Astrocyte (in vitro differentiated cells and primary cell): ENCODE measurements at regions not wholly inside any gene's neighbourhood (a gene's known extent, or its start where the extent isn't known, plus 50 kb on each side); places are given as distances from the start of the nearest gene placed in this dataset.

ENCODE experiments used
- DNase-seq: peaks from one replicate; pipeline ENCODE4 v3.0.0-alpha.2; 2010; ENCODE audit warnings: low read depth
- FAIRE-seq: peaks from 2 replicates; lab custom pipeline; 2011; peaks lifted over from hg19 to GRCh38; lab: Jason Lieb, UNC
- H2AFZ ChIP-seq: 2 replicates; pipeline ENCODE4 v1.6.0; 2012; ENCODE audit warnings: low read depth, low read length, inconsistent platforms
- H3K27ac ChIP-seq: 2 replicates; pipeline ENCODE4 v1.5.1; 2011; ENCODE audit warnings: low read depth, low read length, inconsistent platforms
- H3K27me3 ChIP-seq: 2 replicates; pipeline ENCODE4 v1.6.0; 2011; ENCODE audit warnings: low read length, inconsistent platforms; ENCODE audit not compliant: insufficient read depth
- H3K36me3 ChIP-seq: 2 replicates; pipeline ENCODE4 v1.5.1; 2011; ENCODE audit warnings: low read length, inconsistent platforms; ENCODE audit not compliant: insufficient read depth
- H3K4me1 ChIP-seq: 2 replicates; pipeline ENCODE4 v1.5.1; 2011; ENCODE audit warnings: low read length, inconsistent platforms; ENCODE audit not compliant: insufficient read depth
- H3K4me2 ChIP-seq: 2 replicates; pipeline ENCODE4 v1.6.0; 2012; ENCODE audit warnings: low read length, inconsistent platforms
- H3K4me3 ChIP-seq: 2 replicates; pipeline ENCODE4 v1.5.1; 2011; ENCODE audit warnings: low read depth, mild to moderate bottlenecking, low read length, inconsistent platforms; ENCODE audit not compliant: insufficient read depth
- H3K79me2 ChIP-seq: 2 replicates; pipeline ENCODE4 v1.6.0; 2012; ENCODE audit warnings: mild to moderate bottlenecking, low read length, inconsistent platforms; ENCODE audit not compliant: insufficient read depth
- H3K9ac ChIP-seq: 2 replicates; pipeline ENCODE4 v1.6.0; 2012; ENCODE audit warnings: mild to moderate bottlenecking, low read length, inconsistent platforms
- H3K9me3 ChIP-seq: 2 replicates; pipeline ENCODE4 v1.5.1; 2012; ENCODE audit warnings: low read depth, mild to moderate bottlenecking, low read length, inconsistent platforms; ENCODE audit not compliant: insufficient read depth
- H4K20me1 ChIP-seq: 2 replicates; pipeline ENCODE4 v1.6.0; 2012; ENCODE audit warnings: low read length, inconsistent platforms; ENCODE audit not compliant: insufficient read depth
- H3K27ac Mint-ChIP-seq: one replicate; pipeline ENCODE4 v1.8.0; 2021; ENCODE audit warnings: mild to moderate bottlenecking, mixed read lengths; ENCODE audit not compliant: unreplicated experiment
- H3K27me3 Mint-ChIP-seq: one replicate; pipeline ENCODE4 v1.8.0; 2021; ENCODE audit warnings: low read depth, mixed read lengths; ENCODE audit not compliant: unreplicated experiment
- H3K36me3 Mint-ChIP-seq: one replicate; pipeline ENCODE4 v1.8.0; 2021; ENCODE audit warnings: low read depth, mixed read lengths; ENCODE audit not compliant: unreplicated experiment
- H3K4me1 Mint-ChIP-seq: one replicate; pipeline ENCODE4 v1.8.0; 2021; ENCODE audit warnings: low read depth, mixed read lengths; ENCODE audit not compliant: unreplicated experiment
- H3K4me3 Mint-ChIP-seq: one replicate; pipeline ENCODE4 v1.8.0; 2021; ENCODE audit warnings: mild to moderate bottlenecking, moderate library complexity, mixed read lengths; ENCODE audit not compliant: unreplicated experiment
- H3K9me3 Mint-ChIP-seq: one replicate; pipeline ENCODE4 v1.8.0; 2021; ENCODE audit warnings: mild to moderate bottlenecking, mixed read lengths; ENCODE audit not compliant: unreplicated experiment
- CTCF ChIP-seq: IDR thresholded peaks from 2 replicates; pipeline ENCODE4 v1.5.1; 2011; ENCODE audit warnings: low read depth, mild to moderate bottlenecking, inconsistent platforms, low read length, moderate library complexity; ENCODE audit not compliant: insufficient read depth
- EZH2 ChIP-seq: IDR thresholded peaks from 2 replicates; pipeline ENCODE4 v1.6.1; 2012; ENCODE audit warnings: mild to moderate bottlenecking, low read length, inconsistent platforms; ENCODE audit not compliant: insufficient read depth

DNA sequence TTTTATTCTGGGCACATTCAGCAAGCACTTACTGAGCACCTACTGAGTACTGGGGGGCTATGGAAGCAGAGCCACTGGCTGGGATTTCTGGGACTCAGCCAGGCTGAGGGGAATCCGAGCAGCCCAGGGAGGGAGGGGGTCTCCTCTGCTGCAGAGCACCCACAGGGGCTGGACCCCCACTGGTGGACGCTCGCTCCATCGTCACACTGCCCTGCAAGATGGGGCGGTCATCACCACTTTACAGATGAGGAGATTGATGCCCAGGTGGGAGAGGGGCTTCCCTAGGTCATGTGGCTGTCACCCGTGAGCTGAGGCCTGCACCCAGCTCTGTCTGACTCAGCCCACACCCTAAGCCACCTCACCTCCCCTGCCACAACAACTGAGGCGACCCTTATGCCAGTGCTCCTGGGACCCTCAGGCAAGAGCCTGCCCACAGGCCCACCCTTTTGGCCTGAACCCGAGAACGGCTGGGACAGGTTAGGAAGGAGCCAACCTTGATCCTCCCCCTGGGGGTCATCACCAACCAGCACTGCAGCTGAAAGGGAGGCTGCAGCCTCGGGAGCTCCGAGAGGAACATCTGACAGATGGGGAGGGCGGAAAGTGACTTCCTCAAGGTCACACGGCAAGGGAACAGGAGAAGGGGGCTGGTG lies 74.4 kb downstream of the SERPINA3 start:
- DNase-seq (no peak), FAIRE-seq (no peak)
- Histone ChIP-seq H3K4me1 (peaks cover 4% of the 10 kb centered on the region), H3K36me3 (no peaks in the 10 kb centered on the region), H3K9ac (no peak overlapping the region), H3K4me3 (no peak overlapping the region), H4K20me1 (no peaks in the 10 kb centered on the region), H2AFZ (no peak overlapping the region), H3K79me2 (no peaks in the 10 kb centered on the region), H3K9me3 (no peaks in the 10 kb centered on the region), H3K27ac (no peak overlapping the region), H3K27me3 (no peaks in the 10 kb centered on the region), H3K4me2 (no peak overlapping the region)
- H3K27ac Mint-ChIP-seq, result no peak overlapping the region
- no peaks in the 10 kb centered on the region for H3K4me1 Mint-ChIP-seq
- H3K4me3 Mint-ChIP-seq, result no peak overlapping the region
- H3K36me3 Mint-ChIP-seq, result no peaks in the 10 kb centered on the region
- TF ChIP-seq CTCF, result no peak
- TF ChIP-seq EZH2, result no peak
- H3K27me3 Mint-ChIP-seq, result peaks cover 23% of the 10 kb centered on the region
- no peaks in the 10 kb centered on the region for H3K9me3 Mint-ChIP-seq

DNA sequence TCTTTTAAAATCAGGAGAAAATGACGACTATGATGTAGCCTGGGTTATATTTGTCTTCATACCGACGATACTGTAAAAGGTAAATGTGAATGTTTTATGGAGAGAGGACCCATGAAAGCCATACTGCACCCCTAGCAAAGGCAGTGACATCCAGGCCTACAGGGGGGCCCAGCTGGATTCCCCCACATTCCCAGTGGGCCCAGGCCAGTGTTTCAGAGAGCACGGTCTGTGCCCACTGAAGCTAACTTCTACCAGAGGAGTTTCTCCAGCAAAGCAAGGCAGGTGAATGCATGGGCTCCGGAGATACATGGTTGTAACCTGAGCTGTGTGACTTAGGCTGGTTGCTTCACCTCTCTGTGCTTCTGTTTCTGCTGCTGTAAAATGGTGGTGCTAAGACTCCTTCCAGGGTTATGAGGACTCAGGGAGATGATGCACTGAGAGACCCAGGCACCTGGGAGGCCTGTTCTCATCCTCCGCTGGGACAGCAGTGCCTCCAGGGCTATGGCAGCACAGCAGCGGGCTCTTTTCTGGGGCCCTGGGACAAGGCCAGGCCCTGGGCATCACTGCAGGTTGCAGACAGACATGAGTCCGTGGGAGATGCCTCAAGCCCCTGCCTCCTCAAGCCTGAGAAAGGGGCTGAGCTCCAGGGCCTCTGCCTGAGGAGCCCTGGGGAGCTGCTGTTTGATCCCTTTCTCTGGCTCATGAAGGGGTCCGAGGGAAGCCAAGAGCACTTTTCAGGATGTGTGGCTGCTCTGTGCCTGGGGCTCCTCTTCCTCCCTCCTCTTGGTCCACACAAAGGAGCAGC lies 73.7 kb downstream of the SERPINA3 start:
- H3K36me3 Mint-ChIP-seq, result no peaks in the 10 kb centered on the region
- H3K27me3 Mint-ChIP-seq, result peaks cover 21% of the 10 kb centered on the region
- no peaks in the 10 kb centered on the region for H3K4me1 Mint-ChIP-seq
- H3K4me2 ChIP-seq, result no peak overlapping the region
- no peaks in the 10 kb centered on the region for H4K20me1 ChIP-seq
- H2AFZ ChIP-seq, result no peak overlapping the region
- H3K79me2 ChIP-seq, result no peaks in the 10 kb centered on the region
- H3K4me3 ChIP-seq, result no peak overlapping the region
- no peak for DNase-seq
- H3K27ac Mint-ChIP-seq, result no peak overlapping the region
- no peaks in the 10 kb centered on the region for H3K9me3 Mint-ChIP-seq
- no peaks in the 10 kb centered on the region for H3K27me3 ChIP-seq
- H3K9me3 ChIP-seq, result no peaks in the 10 kb centered on the region
- H3K4me3 Mint-ChIP-seq, result no peak overlapping the region
- no peaks in the 10 kb centered on the region for H3K36me3 ChIP-seq
- H3K27ac ChIP-seq, result no peak overlapping the region
- peaks cover 4% of the 10 kb centered on the region for H3K4me1 ChIP-seq
- TF ChIP-seq CTCF (no peak), EZH2 (no peak)
- FAIRE-seq, result no peak
- no peak overlapping the region for H3K9ac ChIP-seq

- no peak overlapping the region for H3K4me2 ChIP-seq
- H3K27me3 ChIP-seq, result no peaks in the 10 kb centered on the region
- no peak overlapping the region for H3K27ac ChIP-seq
- H3K4me1 ChIP-seq, result peaks cover 4% of the 10 kb centered on the region
- no peaks in the 10 kb centered on the region for H3K36me3 ChIP-seq
- no peaks in the 10 kb centered on the region for H3K4me1 Mint-ChIP-seq
- no peak overlapping the region for H3K4me3 ChIP-seq
- H3K36me3 Mint-ChIP-seq, result no peaks in the 10 kb centered on the region
- H3K9me3 Mint-ChIP-seq, result no peaks in the 10 kb centered on the region
- H3K27me3 Mint-ChIP-seq, result peaks cover 14% of the 10 kb centered on the region
- H3K9me3 ChIP-seq, result no peaks in the 10 kb centered on the region
- H3K79me2 ChIP-seq, result no peaks in the 10 kb centered on the region
- TF ChIP-seq CTCF (no peak), EZH2 (no peak)
- no peak overlapping the region for H3K9ac ChIP-seq
- no peak overlapping the region for H3K4me3 Mint-ChIP-seq
- DNase-seq (no peak), FAIRE-seq (no peak)
- no peak overlapping the region for H3K27ac Mint-ChIP-seq
- H2AFZ ChIP-seq, result no peak overlapping the region
- H4K20me1 ChIP-seq, result no peaks in the 10 kb centered on the region
Observed at GRCh38 chr14:94685166-94685581, 73.0 kb downstream of the SERPINA3 start.
